Fibroblast of pulmonary artery (primary cell): ENCODE measurements at regions not wholly inside any gene's neighbourhood (a gene's known extent, or its start where the extent isn't known, plus 50 kb on each side); places are given as distances from the start of the nearest gene placed in this dataset.

Experiments used
- DNase-seq: peaks from one replicate; pipeline ENCODE4 v3.0.0-alpha.2; 2010; ENCODE audit warnings: low read depth
- H3K4me3 ChIP-seq: replicated peaks from 2 replicates; pipeline ENCODE4 v1.5.1; 2011; ENCODE audit warnings: low read depth, mild to moderate bottlenecking, control low read depth, low read length, moderate library complexity
- CTCF ChIP-seq: IDR thresholded peaks from 2 replicates; pipeline ENCODE4 v1.5.1; 2011; ENCODE audit warnings: mild to moderate bottlenecking, control low read depth, low read length, inconsistent platforms; ENCODE audit errors: missing control alignments

- no peak overlapping the region for H3K4me3 ChIP-seq
- TF ChIP-seq CTCF: no peak
- no peak for DNase-seq
Measured at GRCh38 chr12:92357584-92358261, 212.1 kb upstream of the BTG1 start.

- TF ChIP-seq CTCF: no peak
- no peak for DNase-seq
- H3K4me3 ChIP-seq: no peak overlapping the region
Measured at GRCh38 chr12:92356425-92356824, 210.8 kb upstream of the BTG1 start.

GRCh38 chr12:92349635-92350034, 204.0 kb upstream of the BTG1 start:
- H3K4me3 ChIP-seq: no peak overlapping the region
- TF ChIP-seq CTCF: no peak
- DNase-seq: no peak

- no peak for TF ChIP-seq CTCF
- H3K4me3 ChIP-seq: no peak overlapping the region
- no peak for DNase-seq
Measured at GRCh38 chr12:92342574-92342973, 196.9 kb upstream of the BTG1 start.

GRCh38 chr12:92341065-92341668, 195.5 kb upstream of the BTG1 start:
- no peak for TF ChIP-seq CTCF
- no peak overlapping the region for H3K4me3 ChIP-seq
- DNase-seq: peak; percentile 10

- DNase-seq: no peak
- no peak overlapping the region for H3K4me3 ChIP-seq
- TF ChIP-seq CTCF: no peak
Measured at GRCh38 chr12:92340441-92341064, 194.9 kb upstream of the BTG1 start.
